ENCODE measurements at regions not wholly inside any gene's neighbourhood (a gene's known extent, or its start where the extent isn't known, plus 50 kb on each side); places are given as distances from the start of the nearest gene placed in this dataset.

- no peak for TF ChIP-seq FOS (IDR thresholded peaks at IDR 0.05; ENCODE audit: borderline replicate concordance, insufficient read depth, low read length)
- no peak for TF ChIP-seq CTCF (IDR thresholded peaks at IDR 0.05; ENCODE audit: extremely low read depth in 1 of 2, insufficient read depth in 1 of 2, low read depth in 1 of 2, low read length in 2 of 2)
- no peak for TF ChIP-seq MYC (IDR thresholded peaks at IDR 0.05; ENCODE audit: low read depth, low read length)
- no peak for TF ChIP-seq POLR2A (IDR thresholded peaks at IDR 0.05; ENCODE audit: low read depth, low read length)
- no peak for TF ChIP-seq MAX (IDR thresholded peaks at IDR 0.05; ENCODE audit: insufficient read depth, insufficient read length)
- no peak for TF ChIP-seq GATA2 (IDR thresholded peaks at IDR 0.05; ENCODE audit: insufficient read depth, insufficient read length, low read depth, low read length)
- TF ChIP-seq JUN (IDR thresholded peaks at IDR 0.05; ENCODE audit: borderline replicate concordance, insufficient read depth, insufficient read length, low read depth), result no peak
- no peak for TF ChIP-seq EZH2 (IDR thresholded peaks at IDR 0.05; ENCODE audit: borderline replicate concordance, low read depth, low read length, severe bottlenecking)
- no peaks in the 10 kb centered on the region for H3K79me2 ChIP-seq (ENCODE audit: control insufficient read depth, insufficient read depth, low read length)
- no peaks in the 10 kb centered on the region for H3K9me1 ChIP-seq (replicated peaks; ENCODE audit: control insufficient read depth, extremely low read depth, insufficient read depth, low read length)
- no peaks in the 10 kb centered on the region for H3K36me3 ChIP-seq (ENCODE audit: control insufficient read depth in 2 of 2, extremely low read depth in 1 of 2, insufficient read depth in 2 of 2, low read length in 2 of 2)
- H3K4me2 ChIP-seq (ENCODE audit: insufficient read depth, low read length), result no peak overlapping the region
- H3K4me1 ChIP-seq (ENCODE audit: control insufficient read depth, extremely low read depth, insufficient read depth, low read length), result no peaks in the 10 kb centered on the region
- H3K27ac ChIP-seq (ENCODE audit: insufficient read depth, low read depth, low read length), result no peak overlapping the region
- H3K9ac ChIP-seq (replicated peaks; ENCODE audit: extremely low read depth, insufficient read depth, low read length), result no peak overlapping the region
- no peaks in the 10 kb centered on the region for H4K20me1 ChIP-seq (replicated peaks; ENCODE audit: control insufficient read depth, extremely low read depth, insufficient read depth, low read length)
- no peak for DNase-seq (ENCODE audit: low read depth, low spot score)
- CTCF ChIA-PET, result no interaction called here
- BruUV-seq (replicated peaks), result no TSS peak
- no peak overlapping the region for H2AFZ ChIP-seq (ENCODE audit: low read depth, low read length)
- dilution Hi-C loops (cut with MboI; ENCODE audit: extremely low pct_ligation_motif_present, low sequenced_read_pairs), result no loop called here
- H3K9me3 ChIP-seq (replicated peaks; ENCODE audit: control insufficient read depth, insufficient read depth, low read length), result no peaks in the 10 kb centered on the region
- H3K27me3 ChIP-seq (ENCODE audit: control insufficient read depth in 2 of 2, insufficient read depth in 2 of 2, low read length in 2 of 2), result no peaks in the 10 kb centered on the region
- no peak overlapping the region for H3K4me3 ChIP-seq (replicated peaks in 1 of 3; ENCODE audit: insufficient read depth in 1 of 3, low read depth in 1 of 3, low read length in 3 of 3)
- intact Hi-C loops (cut with micrococcal nuclease), result no loop called here
- POLR2A ChIA-PET, result no interaction called here
- FAIRE-seq, result no peak
Observed at GRCh38 chr5:92822183-92822582, 758.8 kb downstream of the NR2F1-AS1 start.

Measured in endothelial cell of umbilical vein (primary cell).